ENCODE measurements at regions not wholly inside any gene's neighbourhood (a gene's known extent, or its start where the extent isn't known, plus 50 kb on each side); places are given as distances from the start of the nearest gene placed in this dataset.

DNA sequence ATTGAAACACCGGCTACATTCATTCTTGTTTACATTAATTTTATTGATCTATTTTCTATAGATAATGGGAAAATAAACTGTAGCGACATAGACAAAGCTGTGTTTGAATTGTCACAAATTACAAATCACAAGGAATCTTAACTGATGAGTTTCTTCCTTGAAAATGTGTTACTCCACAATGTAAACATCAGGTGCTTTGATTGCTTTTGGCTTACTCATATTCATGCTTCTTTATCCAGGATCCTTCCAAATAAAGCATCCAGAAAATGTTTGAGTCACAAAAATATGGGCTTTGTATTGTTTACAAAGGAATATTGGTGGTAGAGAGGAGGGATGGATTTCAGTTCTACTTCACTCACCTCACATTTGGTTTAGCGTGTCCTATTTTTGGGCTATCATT lies 64.0 kb downstream of the BMP2 start:
- TF ChIP-seq SUZ12 (IDR thresholded peaks at IDR 0.05) (no peak), FOXM1 (IDR thresholded peaks at IDR 0.05; ENCODE audit: borderline replicate concordance) (no peak), NFRKB (IDR thresholded peaks at IDR 0.05) (no peak)
- ChIA-PET CTCF (no interaction called here), POLR2A (no interaction called here)
- DNase-seq (ENCODE audit: extremely low spot score), result no peak

DNA sequence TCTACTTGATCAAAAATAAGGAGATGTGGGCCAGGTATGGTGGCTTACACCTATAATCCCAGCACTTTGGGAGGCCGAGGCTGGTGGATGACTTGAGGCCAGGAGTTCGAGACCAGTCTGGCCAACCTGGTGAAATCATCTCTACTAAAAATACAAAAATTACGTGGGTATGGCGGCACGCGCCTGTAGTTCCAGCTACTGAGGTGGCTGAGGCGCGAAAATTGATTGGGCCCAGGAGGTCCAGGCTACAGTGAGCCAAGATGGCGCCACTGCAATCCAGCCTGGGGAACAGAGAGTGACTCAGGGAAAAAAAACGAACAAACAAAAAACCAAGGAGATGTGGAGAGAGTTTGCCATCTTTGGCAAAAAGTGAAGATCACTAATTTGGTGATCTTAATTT lies 65.3 kb downstream of the BMP2 start:
- no peak for DNase-seq (ENCODE audit: extremely low spot score)
- POLR2A ChIA-PET, result no interaction called here
- CTCF ChIA-PET, result interaction anchor here (0.6 kb wide), 1 partner anchor 488 kb away, joined by 3 read pairs; no protein-coding TSS in a partner anchor
- no peak for TF ChIP-seq HDGF (IDR thresholded peaks at IDR 0.05; ENCODE audit: borderline replicate concordance)
- TF ChIP-seq ELF4 (IDR thresholded peaks at IDR 0.05), result no peak
- no peak for TF ChIP-seq ZNF384 (IDR thresholded peaks at IDR 0.05)
- no peak for TF ChIP-seq LEF1 (IDR thresholded peaks at IDR 0.05; ENCODE audit: borderline replicate concordance)
- TF ChIP-seq SUZ12 (IDR thresholded peaks at IDR 0.05), result no peak
- no peak for TF ChIP-seq ARNT (IDR thresholded peaks at IDR 0.05)
- no peak for TF ChIP-seq SP1 (IDR thresholded peaks at IDR 0.05)
- TF ChIP-seq, protein P1, sequence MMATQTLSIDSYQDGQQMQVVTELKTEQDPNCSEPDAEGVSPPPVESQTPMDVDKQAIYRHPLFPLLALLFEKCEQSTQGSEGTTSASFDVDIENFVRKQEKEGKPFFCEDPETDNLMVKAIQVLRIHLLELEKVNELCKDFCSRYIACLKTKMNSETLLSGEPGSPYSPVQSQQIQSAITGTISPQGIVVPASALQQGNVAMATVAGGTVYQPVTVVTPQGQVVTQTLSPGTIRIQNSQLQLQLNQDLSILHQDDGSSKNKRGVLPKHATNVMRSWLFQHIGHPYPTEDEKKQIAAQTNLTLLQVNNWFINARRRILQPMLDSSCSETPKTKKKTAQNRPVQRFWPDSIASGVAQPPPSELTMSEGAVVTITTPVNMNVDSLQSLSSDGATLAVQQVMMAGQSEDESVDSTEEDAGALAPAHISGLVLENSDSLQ (IDR thresholded peaks at IDR 0.05), result no peak

DNA sequence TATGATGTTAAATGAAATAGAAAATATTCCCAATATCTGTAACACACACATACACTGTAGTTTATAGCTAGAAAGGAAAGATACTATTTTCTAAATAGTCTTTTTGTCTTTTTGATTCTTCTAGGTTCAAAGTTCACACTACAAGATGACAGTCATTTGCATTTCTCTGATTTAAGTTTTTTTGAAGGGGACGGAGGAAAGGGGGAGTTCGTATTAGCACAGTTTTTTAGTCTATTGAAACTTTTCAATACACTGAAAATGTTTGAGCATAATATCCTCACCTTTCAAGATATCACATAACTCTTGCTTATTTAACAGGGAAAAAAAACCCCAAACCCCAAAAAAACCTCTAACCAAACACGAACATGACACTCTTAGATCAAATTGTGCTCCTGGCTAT lies 68.1 kb downstream of the BMP2 start:
- ChIA-PET POLR2A (no interaction called here), CTCF (no interaction called here)
- TF ChIP-seq, protein P1 (IDR thresholded peaks at IDR 0.05), result no peak
- no peak for TF ChIP-seq ELF4 (IDR thresholded peaks at IDR 0.05)
- no peak for TF ChIP-seq SP1 (IDR thresholded peaks at IDR 0.05)
- no peak for DNase-seq (ENCODE audit: extremely low spot score)

DNA sequence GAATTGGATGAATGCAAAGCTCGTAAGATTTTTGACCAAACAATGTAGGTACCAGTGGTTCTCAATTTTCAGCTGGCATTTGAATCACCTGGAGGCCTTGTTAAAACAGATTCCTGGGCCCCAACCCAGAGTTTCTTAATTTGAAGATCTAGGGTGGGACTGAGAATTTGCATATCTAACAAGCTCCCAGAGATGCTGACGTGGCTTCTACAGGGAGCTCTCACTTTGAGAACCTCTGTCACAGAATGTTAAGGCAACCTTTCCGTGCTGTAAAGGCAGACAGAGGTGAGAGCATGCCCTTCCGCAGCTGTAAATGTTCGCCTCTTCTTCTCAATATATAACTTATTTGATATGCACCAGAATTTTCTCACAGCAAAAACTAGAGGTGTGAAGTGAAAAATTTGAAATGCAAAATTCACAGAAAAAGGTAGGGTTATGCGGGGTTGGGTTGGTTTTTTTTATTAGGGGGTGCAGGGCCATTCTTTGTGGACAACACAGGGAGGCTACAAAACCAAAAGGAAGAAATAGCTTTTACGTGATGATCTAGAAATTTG lies 69.4 kb downstream of the BMP2 start:
- no peak for TF ChIP-seq NFRKB (IDR thresholded peaks at IDR 0.05)
- TF ChIP-seq L3MBTL2 (conservative IDR thresholded peaks at IDR 0.05), result no peak
- no peak for TF ChIP-seq SUZ12 (IDR thresholded peaks at IDR 0.05)
- TF ChIP-seq, protein P1 (IDR thresholded peaks at IDR 0.05), result no peak
- no peak for TF ChIP-seq LEF1 (IDR thresholded peaks at IDR 0.05; ENCODE audit: borderline replicate concordance)
- TF ChIP-seq ELF4 (IDR thresholded peaks at IDR 0.05), result no peak
- no peak for DNase-seq (ENCODE audit: extremely low spot score)
- ChIA-PET POLR2A (no interaction called here), CTCF (no interaction called here)

DNA sequence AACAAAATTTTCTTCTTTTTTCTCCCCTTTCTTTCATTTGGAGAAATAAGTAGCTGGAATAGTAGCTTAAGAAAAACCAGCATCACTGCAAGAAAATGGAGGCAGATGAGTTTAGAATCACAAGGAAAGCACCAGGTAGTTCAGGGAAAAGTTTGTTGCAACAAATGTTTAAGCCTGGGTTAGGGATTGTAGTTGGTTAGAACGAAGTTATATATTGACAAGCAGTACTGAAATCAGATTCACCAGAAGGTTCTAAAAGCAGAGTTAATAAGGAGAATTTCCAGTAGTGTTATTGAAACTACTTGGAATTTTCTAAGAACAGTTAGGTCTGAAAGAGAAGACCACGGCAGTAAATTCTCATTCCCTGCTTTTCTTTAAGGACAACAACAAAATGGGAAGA lies 70.2 kb downstream of the BMP2 start:
- ChIA-PET CTCF (no interaction called here), POLR2A (no interaction called here)
- TF ChIP-seq ELF4 (IDR thresholded peaks at IDR 0.05) (no peak), LEF1 (IDR thresholded peaks at IDR 0.05; ENCODE audit: borderline replicate concordance) (no peak), SUZ12 (IDR thresholded peaks at IDR 0.05) (no peak), L3MBTL2 (conservative IDR thresholded peaks at IDR 0.05) (no peak), CTBP1 (IDR thresholded peaks at IDR 0.05; ENCODE audit: borderline replicate concordance) (no peak), FOXA1 (IDR thresholded peaks at IDR 0.05) (no peak), NFRKB (IDR thresholded peaks at IDR 0.05) (no peak)
- TF ChIP-seq, protein P1 (IDR thresholded peaks at IDR 0.05), result no peak
- DNase-seq (ENCODE audit: extremely low spot score), result no peak

DNA sequence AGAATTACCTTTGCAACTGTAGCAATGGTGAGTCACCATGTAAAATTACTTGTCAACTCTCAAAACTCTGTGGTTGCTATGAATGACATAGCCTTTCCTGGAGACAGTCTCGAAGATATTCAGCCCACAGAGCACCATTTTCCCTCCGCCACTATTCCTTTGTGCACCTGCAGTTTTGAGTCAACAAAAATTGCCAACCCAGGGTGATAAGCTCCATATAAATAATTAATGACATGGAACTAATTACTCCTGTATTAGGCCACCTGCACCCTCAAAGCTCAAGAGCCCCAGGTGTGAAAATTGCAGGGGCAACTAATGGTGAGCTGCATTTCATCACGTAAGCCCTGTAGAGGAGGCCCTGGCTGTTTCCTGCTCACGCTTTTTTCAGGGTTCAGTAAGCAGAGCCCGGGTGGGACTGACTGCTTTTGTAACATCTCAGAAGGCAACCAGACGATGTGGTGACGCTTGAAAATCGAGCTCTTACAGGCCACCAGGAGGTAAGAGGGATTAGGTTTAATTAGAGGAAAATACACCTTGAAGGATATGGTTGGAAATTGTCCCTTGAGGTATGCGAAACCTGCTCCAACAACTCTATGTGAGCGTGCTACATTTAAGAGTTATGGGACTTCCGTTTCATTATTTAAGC lies 70.8 kb downstream of the BMP2 start:
- no peak for DNase-seq (ENCODE audit: extremely low spot score)
- TF ChIP-seq SP1 (IDR thresholded peaks at IDR 0.05), result no peak
- TF ChIP-seq, protein P1 (IDR thresholded peaks at IDR 0.05), result no peak
- TF ChIP-seq HDGF (IDR thresholded peaks at IDR 0.05; ENCODE audit: borderline replicate concordance), result no peak
- no peak for TF ChIP-seq L3MBTL2 (conservative IDR thresholded peaks at IDR 0.05)
- no peak for TF ChIP-seq LEF1 (IDR thresholded peaks at IDR 0.05; ENCODE audit: borderline replicate concordance)
- TF ChIP-seq FOXK2 (IDR thresholded peaks at IDR 0.05), result no peak
- no peak for TF ChIP-seq TARDBP (IDR thresholded peaks at IDR 0.05)
- no peak for TF ChIP-seq ZNF384 (IDR thresholded peaks at IDR 0.05)
- no peak for TF ChIP-seq SUZ12 (IDR thresholded peaks at IDR 0.05)
- no peak for TF ChIP-seq ARNT (IDR thresholded peaks at IDR 0.05)
- ChIA-PET CTCF (no interaction called here), POLR2A (no interaction called here)
